ENCODE measurements at regions not wholly inside any gene's neighbourhood (a gene's known extent, or its start where the extent isn't known, plus 50 kb on each side); places are given as distances from the start of the nearest gene placed in this dataset.
"Not testable (repeated sequence)": the region's sequence is repeated elsewhere in the genome, so short reads cannot be mapped to it uniquely, and the experiment has no call there.

DNA sequence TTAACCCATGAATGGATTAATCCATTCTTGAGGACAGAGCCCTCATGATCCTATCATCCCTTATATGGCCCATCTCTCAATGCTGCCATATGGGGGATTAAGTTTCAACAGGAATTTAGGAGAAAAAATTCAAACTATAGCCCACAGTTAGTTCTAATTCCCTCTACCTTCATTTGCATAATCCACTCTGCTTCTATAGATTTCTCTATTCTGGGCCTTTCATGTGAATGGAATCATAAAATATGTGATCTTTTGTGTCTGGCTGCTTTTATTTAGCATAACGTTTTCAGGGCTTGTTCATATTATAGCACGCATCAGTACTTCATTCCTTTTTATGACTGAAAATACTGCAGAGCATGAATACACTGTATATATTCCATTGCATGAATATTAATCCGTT is 55.4 kb downstream of the CTSL start:
- DNase-seq = no peak

DNA sequence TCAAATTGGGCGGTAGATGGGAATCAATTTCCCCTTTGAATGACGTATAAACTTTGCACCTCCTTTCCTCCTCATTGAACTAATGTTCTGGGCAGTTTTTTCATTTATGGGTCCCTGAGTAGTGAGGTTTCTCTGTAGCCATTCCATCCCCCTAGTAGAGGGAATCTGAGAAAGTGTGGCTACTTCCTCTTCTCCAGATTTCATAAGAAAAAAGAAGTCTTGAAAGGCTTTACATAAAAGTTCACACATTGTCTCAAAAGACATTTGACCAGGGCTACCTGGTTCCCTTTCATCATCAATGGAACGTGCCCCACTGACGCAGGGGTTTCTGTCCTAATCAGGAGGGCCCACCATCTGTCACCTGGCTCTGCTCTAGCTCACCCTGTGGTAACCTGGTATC is 57.3 kb downstream of the CTSL start:
- DNase-seq = no peak

DNA sequence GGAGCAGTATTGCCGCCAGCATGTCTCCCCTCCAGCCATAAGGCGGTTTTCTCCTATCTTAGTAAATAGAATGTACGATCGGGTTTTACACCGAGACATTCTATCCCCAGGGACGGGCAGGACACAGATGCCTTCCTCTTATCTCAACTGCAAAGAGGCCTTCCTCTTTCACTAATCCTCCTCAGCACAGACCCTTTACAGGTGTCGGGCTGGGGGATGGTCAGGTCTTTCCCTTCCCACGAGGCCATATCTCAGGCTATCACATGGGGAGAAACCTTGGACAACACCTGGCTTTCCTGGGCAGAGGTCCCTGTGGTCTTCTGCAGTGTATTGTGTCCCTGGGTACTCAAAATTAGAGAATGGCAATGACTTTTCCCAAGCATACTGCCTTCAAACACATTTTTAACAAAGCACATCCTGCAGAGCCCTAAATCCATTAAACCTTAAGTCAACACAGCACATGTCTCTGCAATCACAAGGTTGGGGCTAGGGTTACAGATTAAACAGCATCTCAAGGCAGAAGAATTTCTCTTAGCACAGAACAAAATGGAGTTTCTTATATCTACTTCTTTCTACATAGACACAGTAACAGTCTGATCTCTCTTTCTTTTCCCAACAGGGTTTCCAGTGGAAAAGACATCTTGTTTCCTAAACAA is 59.5 kb downstream of the CTSL start:
- not testable (repeated sequence) for DNase-seq

DNA sequence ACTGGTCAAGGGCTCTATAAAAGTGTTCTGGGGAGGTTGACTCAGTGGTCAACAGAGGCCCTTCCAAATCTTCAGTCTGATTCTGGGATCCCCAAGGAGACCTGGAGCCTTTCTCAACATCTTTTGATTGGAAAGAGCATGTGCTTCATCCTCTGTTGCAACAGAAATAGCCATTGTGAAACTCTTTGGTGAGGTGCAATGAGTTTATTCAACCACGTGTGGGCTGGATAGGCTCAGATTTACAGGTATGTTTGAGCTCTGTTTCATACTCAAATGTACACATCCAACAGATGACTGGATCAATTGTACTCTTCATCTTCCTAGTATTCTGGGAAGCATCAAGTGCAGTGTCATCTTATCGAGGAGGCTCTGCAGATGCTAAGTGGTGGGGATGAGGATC is 60.5 kb downstream of the CTSL start:
- no peak for DNase-seq

DNA sequence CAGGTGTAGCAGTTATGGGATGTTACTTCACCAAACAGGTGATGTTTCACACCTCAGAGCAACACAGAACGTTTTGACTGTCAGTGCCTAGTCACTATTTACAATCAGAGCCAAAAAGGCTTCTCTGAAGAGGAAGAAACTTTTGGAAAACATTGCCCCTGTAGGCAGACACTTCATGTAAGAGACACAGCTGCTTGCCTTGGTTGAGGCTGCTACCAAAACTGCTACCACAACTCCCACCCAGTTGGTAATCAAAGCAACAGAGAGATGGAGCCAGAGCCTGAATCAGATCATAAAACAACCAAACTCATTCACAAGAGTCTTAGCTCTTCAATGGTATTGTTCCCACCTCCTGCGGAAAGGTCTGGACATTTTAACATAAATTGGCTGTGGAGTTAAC is 61.0 kb downstream of the CTSL start:
- DNase-seq = no peak

DNA sequence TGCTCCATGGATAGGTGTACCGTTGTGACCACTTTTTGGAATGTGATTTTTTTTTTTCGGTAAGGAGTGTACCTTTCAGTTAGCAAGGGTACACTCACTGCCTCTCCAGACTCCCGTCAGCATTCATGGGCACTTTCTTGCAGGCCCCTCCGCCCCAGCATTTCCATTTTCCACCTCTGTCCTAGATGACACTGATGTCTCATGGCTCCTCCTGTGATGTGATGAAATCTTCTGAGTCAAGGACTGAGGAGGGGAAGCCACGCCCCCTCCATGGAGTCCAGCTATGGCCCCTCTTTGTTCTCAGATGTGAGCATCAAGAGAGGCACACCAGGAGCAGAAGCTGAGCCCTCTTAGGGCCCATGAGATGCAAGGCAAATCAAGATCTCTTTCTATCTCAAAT is 61.8 kb downstream of the CTSL start:
- DNase-seq = no peak

DNA sequence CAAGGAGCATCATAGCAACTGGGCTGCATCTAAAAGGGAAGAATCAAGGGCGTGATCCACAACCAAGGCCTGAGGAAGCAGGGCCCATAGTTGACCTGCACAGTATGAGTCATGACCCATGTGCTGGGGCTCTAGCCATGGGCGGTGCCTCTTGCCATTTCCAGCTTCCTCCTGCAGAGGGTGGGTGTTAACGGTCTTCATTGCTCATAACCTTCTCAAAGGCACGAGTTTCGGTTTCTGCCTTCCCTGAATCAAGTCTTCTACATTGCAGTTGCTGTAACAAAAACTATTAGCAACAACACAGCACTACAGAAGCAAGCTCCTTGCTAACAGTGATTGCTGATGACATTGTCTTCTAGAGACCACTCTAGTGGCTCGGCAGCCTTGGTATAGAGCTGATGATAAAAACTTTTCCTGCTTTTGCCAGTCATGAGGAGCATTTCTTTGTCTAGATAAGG is 66.9 kb downstream of the CTSL start:
- DNase-seq = peak; percentile 24

DNA sequence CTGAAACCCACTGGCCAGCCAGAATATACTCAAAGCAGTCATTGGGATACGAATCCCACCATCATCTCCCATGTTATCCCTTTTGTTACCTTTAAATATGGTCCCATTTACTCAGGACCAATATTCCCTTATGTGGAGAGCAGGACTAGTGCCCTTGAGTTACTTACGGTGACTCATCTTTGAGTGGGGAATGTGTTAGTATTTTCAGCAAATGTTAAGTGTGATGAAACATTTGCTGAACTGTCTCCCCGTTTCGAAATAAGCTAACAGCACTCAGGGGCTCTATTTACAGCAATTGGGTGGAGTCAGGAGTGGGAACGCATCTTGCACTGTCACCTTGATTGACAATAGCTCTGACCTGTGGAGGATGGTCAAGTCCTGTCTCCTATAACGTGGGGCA is 67.4 kb downstream of the CTSL start:
- no peak for DNase-seq

DNA sequence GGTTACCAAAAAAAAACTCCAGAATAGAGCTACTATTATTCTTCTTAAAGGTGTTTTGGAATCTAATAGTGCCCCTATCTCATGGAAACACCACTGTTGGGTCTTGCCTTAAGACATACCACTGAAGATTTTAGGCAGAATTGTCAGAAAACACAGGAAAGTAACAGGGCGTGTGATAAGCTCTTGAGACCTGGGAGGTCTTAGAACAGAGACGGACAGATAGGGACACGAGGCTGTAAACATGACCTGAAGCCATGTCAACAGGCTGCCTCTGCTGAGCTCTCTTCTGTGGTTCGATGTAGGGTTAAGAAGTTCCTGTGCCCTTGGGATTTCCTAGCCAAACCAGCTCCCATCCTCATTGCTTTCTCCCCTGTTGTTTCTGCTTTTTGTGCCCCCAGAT is 69.3 kb downstream of the CTSL start:
- DNase-seq = no peak

DNA sequence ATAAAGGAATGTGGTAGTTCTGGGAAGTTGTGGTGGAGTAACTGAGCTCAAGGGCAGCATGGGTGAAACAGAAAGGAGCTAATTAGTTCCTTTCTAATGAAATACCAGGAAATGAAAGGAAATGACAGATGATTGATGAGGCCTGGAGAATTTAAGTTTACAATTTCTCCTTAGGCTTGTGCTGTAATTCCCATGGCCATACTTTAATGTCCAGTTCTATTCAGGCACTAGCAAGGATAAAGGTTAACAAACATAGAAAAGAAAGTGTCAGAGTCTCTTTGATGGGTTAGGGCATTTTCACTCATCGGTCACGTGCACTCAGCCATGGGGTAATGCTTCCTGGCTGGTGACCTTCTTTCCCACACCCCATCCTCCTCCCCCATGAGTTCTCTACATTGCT is 70.3 kb downstream of the CTSL start:
- no peak for DNase-seq

DNA sequence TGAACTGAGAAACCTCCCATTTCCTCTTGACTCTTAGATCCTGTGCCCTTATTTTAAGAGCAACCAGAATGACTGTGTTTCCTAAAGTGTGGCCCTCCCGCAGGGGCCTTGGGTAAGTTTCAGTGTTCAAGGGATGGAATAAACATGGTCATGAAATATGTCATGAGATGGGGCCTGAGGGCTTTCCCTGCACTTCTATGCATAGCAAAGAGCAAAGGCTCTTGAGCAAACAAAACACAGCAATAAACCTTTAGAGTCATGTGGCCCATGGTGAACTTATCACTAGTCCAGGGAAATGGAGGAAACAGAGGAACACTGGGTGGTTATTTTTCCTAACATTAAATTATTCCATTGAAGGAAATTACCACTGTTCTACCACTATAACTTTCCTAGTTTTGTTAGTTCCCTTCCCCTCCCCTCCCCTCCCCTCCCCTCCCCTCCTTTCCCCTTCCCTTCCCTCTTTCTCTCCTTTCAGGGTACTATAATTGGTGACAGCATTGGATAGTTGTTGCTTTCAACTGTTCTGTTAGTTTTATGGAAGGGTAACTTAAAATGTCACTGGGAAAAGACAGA is 72.4 kb downstream of the CTSL start:
- no peak for DNase-seq

DNA sequence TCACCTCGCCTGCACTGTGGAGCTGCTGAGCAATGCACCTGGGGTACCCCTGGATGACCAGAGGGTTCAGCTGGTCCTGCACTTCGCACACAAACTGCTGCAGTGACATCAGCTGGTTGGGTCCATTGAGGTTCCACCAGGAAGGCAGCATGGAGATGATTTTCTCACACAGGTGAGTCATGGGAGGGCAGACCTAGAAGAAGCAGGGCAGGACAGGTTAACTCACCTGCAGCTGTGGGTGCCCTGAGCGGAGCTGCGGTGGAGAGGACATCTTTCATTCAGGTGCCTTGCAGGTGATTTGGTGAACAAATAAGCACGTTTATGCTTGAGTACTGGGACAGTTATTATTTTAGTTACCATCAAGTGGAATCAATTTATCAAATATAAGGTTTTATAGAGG is 73.6 kb downstream of the CTSL start:
- DNase-seq = no peak

DNA sequence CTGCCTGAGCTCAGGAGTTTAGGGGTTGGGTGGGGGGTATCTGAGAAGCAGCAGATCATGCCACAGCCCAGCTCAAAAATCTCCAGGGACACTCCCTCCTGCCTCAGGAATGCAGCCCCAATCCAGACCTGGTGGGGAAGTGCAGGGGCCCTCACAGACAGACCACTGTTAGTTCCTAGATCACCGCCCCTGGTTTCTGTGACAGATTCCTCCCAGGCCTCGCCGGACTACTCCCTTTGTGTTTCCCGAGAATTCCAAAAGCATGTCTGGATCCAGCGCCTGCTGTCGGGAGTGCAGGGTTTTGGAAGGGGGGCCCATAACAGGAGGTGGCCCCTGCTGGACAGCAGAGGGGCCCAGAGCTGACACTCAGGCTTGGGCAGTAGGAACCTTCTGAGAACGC is 74.5 kb downstream of the CTSL start:
- DNase-seq = no peak

DNA sequence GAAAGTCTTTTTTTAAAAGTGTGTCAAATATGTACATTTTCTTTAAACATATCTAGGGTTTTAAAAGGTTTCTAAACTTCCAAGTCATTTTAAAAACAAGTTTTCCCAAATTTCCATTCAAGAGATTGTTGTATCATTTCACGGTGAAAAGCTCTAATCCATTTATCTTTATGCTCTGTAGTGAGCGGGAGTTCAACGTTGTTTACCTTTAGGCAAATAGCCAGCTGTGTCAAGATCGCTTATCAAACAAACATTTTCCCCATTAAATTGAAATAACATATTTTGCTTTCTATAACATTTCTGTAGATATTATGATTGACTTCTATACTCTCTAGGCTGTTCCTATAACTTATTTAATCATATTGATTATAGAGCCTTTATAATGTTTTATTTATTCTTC is 75.1 kb downstream of the CTSL start:
- no peak for DNase-seq

DNA sequence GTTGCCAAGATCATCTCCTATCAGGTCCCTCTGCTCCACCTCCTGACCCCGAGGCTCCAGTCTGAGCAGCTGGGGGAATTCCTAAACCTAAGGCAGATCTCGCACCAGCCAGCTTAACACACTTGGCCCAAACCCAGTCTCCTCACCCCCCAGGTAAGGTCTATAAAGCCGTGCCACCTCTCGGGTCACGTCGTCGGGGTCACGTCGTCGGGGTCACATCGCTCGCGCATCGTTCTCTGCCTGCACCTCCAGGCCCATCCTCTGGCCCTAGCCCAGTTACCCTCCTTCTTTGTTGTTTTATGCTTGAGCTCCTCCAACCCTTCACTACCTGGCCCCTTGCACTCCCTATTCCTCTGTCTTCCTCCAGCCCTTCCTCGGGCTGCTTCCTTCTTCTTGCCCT is 77.2 kb downstream of the CTSL start:
- no peak for DNase-seq

DNA sequence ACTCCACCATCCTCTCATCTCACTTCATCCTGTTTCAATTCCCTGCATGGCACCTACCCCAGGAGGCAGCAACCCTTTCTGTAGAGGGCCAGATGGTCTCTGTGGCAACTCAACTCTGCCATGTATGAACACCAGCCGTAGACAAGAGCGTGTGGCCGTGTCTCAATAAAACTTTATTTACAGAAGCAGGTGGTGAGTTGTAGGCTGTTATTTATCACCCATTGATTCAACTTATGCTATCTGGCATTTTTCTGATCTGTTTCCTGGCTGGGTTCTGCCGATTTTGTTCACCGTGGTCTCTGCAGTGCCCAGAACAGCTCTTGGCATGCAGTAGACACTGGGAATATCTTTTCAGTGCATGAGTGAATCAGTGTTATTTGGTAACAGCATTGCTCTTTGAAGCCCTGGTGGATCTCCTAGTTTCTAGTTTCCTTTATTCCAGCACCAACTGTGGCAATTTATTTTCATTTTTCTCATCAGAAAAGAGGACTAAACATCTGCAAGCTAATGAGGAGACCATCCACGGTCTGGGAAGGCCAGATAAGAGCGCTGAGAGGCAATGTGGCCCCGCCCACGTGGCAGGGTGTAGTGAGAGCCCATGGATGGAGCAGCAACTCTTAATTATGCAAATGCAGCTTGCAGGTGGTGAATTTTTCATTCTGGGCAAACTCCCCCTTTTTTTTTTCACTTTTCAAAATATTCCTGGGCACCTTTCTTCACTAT is 77.9 kb downstream of the CTSL start:
- no peak for DNase-seq

DNA sequence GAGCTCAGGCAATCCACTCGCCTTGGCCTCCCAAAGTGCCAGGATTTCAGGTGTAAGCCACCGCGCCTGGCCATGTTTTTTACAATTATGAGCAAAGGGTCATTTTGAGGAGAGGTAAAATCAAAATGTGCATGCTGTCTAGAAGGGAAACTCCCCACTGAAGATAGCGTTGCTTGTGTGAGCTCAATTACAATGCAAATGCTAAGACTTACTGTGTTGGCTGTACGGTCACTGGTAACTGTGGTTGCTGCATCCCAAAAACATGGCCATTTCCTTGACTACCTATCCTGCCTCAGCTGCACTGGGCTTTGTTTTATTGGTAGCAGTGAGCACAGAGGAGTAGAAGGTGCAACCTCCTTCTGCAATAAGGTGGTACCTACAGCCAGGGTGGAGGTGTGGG is 77.4 kb upstream of the SPATA31E1 start:
- no peak for DNase-seq

DNA sequence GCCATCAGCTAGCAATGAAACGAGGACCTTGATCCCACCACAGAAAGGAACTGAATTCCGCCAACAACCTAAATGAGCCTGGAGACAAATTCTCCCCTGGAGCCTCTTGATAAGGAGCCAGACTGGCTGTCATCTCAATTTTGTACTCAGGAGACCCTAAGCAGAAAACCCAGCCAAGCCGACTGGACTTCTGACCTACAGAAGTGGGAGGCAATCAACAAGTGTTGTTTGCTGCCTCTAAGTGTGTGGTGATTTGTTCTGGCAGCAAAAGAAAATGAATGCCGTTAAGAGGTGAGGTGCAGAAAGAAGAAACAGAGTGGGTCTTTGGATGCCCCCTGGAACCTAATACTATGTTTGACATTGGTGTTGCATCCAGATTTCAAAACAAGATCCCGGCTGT is 72.7 kb upstream of the SPATA31E1 start:
- DNase-seq = no peak

DNA sequence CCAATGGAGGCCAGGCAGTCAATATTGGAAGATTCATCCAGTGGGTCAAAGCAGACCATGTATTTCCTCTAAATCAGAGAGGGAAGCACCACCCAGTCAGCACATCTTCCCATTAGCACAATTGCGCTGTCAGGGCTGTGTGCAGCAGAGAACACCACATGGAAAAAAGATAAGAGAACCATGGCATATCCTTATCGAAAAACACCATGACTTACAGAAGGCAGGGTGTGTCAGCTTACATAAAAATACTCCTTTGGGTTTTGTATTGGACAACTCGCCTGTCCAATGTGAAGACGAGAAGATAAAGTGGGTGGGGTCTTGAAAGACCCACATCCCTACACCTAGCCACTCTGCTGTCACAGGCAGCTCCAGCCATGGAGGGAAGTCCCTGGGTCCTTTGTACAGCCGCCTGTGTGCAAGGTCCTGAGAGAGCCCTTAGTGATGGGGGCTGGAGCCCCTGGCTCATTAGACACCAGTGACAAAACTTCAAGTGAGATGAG is 71.9 kb upstream of the SPATA31E1 start:
- no peak for DNase-seq

DNA sequence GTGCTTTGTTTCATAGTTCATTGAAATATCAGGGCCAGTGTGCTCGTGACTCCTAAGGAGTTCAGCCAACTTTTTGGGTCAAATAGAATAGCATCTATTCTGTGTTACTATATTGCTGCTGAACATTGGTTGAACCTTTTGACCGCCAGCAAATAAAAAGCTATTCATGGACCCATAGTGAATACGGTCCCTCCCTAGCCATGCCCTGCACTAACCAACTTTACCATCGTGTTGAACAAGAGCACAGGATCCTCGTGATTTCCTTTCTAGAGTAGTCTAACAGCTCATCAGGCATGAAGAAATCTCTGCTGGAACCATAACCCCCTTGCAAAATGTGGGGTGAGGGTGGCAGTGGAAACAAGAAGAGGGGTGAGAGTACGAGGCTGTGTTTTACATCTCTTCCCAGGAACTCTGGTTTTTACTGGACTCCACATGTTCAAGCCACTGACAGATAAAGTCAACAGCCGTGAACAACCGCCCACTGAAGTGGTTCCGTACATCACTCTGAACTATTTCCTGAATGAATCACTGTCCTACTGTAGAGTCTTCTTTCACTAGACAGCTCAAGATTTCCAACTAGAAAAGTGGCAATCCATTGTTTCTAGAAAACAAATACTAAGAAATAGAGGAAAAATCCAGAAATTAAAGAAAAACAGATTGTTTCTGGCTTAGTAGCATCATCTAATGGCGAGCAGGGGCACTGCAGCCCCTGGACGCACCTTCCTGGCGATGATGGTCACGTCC is 70.1 kb upstream of the SPATA31E1 start:
- DNase-seq = no peak

DNA sequence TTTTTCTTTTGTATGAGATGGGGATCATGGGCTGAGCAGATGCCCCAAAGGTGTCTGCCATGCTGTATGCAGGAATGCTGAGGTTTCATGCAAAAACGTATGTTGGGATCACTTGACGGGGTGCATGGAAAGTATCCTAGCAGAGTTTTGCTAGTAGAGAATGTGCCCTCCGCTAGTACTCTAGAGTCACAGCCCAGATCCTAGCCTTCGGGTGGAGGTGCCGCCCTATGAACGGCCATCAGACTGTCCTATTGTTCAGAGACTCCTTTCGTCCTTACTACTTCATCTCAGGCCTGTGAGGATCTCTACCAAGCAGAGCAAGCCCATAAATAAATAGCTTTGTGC is 69.6 kb upstream of the SPATA31E1 start:
- DNase-seq = no peak

DNA sequence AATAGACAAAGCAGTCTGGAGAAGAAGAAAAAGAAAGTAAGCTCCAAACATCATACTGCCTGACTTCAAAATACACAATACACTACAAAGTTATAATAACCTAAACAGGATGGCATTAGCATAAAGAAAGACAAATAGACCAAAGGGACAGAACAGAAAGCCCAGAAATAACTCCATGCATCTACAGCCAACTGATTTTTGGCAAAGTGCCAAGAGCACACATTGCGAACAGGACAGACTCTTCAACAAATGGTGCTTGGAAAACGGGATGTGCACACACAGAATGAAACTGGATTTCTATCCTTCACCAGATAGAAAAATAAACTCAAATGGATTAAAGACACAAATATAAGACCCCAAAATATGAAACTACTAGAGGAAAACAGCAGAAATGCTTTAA is 66.6 kb upstream of the SPATA31E1 start:
- DNase-seq = no peak

DNA sequence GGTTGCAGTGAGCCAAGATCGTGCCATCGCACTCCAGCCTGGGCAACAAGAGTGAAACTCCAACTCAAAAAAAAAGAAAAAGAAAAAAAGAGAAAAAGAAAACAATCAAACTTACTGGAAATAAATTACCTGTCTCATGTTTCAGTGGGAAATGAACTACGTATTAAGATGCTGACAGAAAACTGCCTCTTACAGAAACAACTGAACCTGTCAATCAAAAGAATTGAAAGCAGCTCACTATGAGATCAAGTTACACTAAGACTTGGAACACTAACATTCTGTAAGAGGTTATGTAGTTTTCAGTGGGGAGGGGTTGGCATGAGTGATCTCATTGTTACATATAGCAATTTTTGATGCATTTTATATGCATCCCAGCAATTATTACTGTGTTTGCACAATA is 64.4 kb upstream of the SPATA31E1 start:
- DNase-seq = no peak
